ENCODE measurements at regions not wholly inside any gene's neighbourhood (a gene's known extent, or its start where the extent isn't known, plus 50 kb on each side); places are given as distances from the start of the nearest gene placed in this dataset.

- TF ChIP-seq CTCF (IDR thresholded peaks at IDR 0.05 in 4 of 5, conservative IDR thresholded peaks at IDR 0.05 in 1 of 5): no peak
- no peak for TF ChIP-seq POLR2A (IDR thresholded peaks at IDR 0.05)
Observed at GRCh38 chr5:3376611-3377010, 219.0 kb upstream of the IRX1 start.
